Keratinocyte (primary cell): ENCODE measurements at regions not wholly inside any gene's neighbourhood (a gene's known extent, or its start where the extent isn't known, plus 50 kb on each side); places are given as distances from the start of the nearest gene placed in this dataset.

Experiments
- EZH2 ChIP-seq: IDR thresholded peaks from one replicate; pipeline ENCODE4 v1.6.1; 2012; ENCODE audit warnings: inconsistent platforms, mild to moderate bottlenecking, low read length, moderate library complexity
- TF ChIP-seq, protein P1 (sequence below), 3 experiments: IDR thresholded peaks in 1 of 3; conservative IDR thresholded peaks in 1 of 3; optimal IDR thresholded peaks in 1 of 3; 2 replicates in 2 of 3; 3 replicates in 1 of 3; pipeline versions ENCODE3 to v1.5.1; 2011; ENCODE audit warnings: low read length in 3 of 3, mild to moderate bottlenecking in 3 of 3, moderate library complexity in 2 of 3, control low read depth in 1 of 3, inconsistent platforms in 1 of 3; ENCODE audit not compliant: insufficient read depth in 2 of 3; ENCODE audit errors: extremely low read depth in 1 of 3

DNA sequence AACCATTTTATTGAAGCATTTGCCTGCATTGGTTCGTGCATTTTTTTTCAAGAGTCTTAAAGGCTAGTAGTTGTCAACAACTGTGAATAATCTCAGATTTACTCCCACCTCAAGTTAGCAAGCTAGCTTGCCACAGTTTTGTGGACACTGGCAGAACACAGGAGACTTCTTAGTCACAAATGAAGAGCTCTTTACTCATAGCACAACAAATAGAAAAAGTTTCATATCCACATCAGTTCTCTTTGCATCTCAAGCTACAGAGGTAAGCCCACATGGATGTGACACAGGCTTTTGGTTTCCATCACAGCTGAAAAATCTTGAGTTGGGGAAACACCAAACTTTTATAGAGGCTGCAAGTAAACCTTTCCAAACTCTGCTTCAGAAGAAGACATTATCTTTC lies 2315.7 kb upstream of the TENM3 start:
- TF ChIP-seq, protein P1, sequence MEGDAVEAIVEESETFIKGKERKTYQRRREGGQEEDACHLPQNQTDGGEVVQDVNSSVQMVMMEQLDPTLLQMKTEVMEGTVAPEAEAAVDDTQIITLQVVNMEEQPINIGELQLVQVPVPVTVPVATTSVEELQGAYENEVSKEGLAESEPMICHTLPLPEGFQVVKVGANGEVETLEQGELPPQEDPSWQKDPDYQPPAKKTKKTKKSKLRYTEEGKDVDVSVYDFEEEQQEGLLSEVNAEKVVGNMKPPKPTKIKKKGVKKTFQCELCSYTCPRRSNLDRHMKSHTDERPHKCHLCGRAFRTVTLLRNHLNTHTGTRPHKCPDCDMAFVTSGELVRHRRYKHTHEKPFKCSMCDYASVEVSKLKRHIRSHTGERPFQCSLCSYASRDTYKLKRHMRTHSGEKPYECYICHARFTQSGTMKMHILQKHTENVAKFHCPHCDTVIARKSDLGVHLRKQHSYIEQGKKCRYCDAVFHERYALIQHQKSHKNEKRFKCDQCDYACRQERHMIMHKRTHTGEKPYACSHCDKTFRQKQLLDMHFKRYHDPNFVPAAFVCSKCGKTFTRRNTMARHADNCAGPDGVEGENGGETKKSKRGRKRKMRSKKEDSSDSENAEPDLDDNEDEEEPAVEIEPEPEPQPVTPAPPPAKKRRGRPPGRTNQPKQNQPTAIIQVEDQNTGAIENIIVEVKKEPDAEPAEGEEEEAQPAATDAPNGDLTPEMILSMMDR (optimal IDR thresholded peaks at IDR 0.05 in 1 of 3, IDR thresholded peaks at IDR 0.05 in 1 of 3, conservative IDR thresholded peaks at IDR 0.05 in 1 of 3; ENCODE audit: extremely low read depth in 1 of 3, insufficient read depth in 2 of 3, low read length in 3 of 3) = no peak
- TF ChIP-seq EZH2 = no peak
